ENCODE measurements at regions not wholly inside any gene's neighbourhood (a gene's known extent, or its start where the extent isn't known, plus 50 kb on each side); places are given as distances from the start of the nearest gene placed in this dataset.

DNA sequence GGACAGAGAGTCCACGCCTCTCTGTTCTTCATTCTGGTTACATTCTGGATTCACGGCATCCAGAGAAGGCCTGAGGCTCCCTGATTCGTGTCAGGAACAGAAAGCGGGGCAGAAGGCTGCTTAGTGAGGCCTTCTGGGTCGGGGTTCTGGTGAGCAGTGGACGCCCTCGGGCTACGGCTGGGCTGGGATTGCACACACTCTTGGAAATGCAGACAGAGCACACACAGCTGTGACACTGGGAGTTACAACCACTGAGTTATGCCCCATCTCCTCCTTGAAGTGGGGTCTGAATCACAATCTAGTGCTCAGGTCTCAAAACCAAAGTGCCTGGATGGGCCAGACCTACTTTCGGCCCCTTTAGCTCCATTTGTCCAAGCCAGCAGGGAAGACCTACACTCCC, 156.9 kb upstream of the GDF10 start:
- TF ChIP-seq, protein P1, sequence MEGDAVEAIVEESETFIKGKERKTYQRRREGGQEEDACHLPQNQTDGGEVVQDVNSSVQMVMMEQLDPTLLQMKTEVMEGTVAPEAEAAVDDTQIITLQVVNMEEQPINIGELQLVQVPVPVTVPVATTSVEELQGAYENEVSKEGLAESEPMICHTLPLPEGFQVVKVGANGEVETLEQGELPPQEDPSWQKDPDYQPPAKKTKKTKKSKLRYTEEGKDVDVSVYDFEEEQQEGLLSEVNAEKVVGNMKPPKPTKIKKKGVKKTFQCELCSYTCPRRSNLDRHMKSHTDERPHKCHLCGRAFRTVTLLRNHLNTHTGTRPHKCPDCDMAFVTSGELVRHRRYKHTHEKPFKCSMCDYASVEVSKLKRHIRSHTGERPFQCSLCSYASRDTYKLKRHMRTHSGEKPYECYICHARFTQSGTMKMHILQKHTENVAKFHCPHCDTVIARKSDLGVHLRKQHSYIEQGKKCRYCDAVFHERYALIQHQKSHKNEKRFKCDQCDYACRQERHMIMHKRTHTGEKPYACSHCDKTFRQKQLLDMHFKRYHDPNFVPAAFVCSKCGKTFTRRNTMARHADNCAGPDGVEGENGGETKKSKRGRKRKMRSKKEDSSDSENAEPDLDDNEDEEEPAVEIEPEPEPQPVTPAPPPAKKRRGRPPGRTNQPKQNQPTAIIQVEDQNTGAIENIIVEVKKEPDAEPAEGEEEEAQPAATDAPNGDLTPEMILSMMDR (IDR thresholded peaks at IDR 0.05), result no peak
- TF ChIP-seq POLR2A (IDR thresholded peaks at IDR 0.05), result no peak

Data from lower leg skin (tissue), 3 donors.